Heart right ventricle (tissue), 16 donors: ENCODE measurements at regions not wholly inside any gene's neighbourhood (a gene's known extent, or its start where the extent isn't known, plus 50 kb on each side); places are given as distances from the start of the nearest gene placed in this dataset.

Experiments
- ATAC-seq, 8 donors: fragments of 200-7000 bp; cut with Tn5 transposase; one replicate each; pipeline ENCODE4 v1.9.1; 2020; ENCODE audit warnings: mild to moderate bottlenecking in 8 of 8, moderate library complexity in 8 of 8, moderate number of reproducible peaks in 1 of 8
- DNase-seq, 2 donors: peaks; one replicate each; pipeline ENCODE4 v3.0.0-alpha.2; 2020
- H3K27ac ChIP-seq, 10 donors: fragments of 200-600 bp; sonication (generic) in 2 of 10; one replicate each; pipeline versions ENCODE4 v1.5.0 to v1.8.0; 2020 to 2022; ENCODE audit warnings: mild to moderate bottlenecking in 3 of 10
- H3K27me3 ChIP-seq, 7 donors: fragments of 200-600 bp; one replicate each; pipeline ENCODE4 v1.8.0; 2021 to 2022; ENCODE audit warnings: mild to moderate bottlenecking in 2 of 7
- H3K36me3 ChIP-seq, 9 donors: fragments of 200-600 bp; sonication (generic) in 1 of 9; one replicate each; pipeline versions ENCODE4 v1.5.0 to v1.8.0; 2020 to 2022; ENCODE audit warnings: mild to moderate bottlenecking in 2 of 9
- H3K4me1 ChIP-seq, 9 donors: fragments of 200-600 bp; sonication (generic) in 1 of 9; one replicate each; pipeline versions ENCODE4 v1.5.0 to v1.8.0; 2020 to 2022; ENCODE audit warnings: mild to moderate bottlenecking in 4 of 9
- H3K4me3 ChIP-seq, 10 donors: fragments of 200-600 bp; sonication (generic) in 2 of 10; one replicate each; pipeline versions ENCODE4 v1.5.0 to v1.8.0; 2020 to 2022; ENCODE audit warnings: mild to moderate bottlenecking in 7 of 10, moderate library complexity in 2 of 10
- H3K9me3 ChIP-seq, 11 donors: fragments of 200-600 bp in 10 of 11; sonication (generic) in 2 of 11; one replicate each; pipeline versions ENCODE4 v1.5.0 to v1.8.0; 2013 to 2022; ENCODE audit warnings: mild to moderate bottlenecking in 2 of 11, control low read depth in 1 of 11, moderate library complexity in 1 of 11
- CTCF ChIP-seq, 9 donors: fragments of 200-600 bp; sonication (generic) in 2 of 9; IDR thresholded peaks; one replicate each; pipeline versions ENCODE4 v1.5.0 to v1.8.0; 2021 to 2022; ENCODE audit warnings: antibody characterized with exemption in 9 of 9, mild to moderate bottlenecking in 5 of 9, moderate library complexity in 1 of 9
- WGBS, 2 donors: extraction: QIAGEN DNeasy Blood & Tissue Kit; methylation state at CpG; one replicate each; pipeline ENCODE4 v1.1.7; 2013; ENCODE audit warnings: inconsistent platforms in 1 of 2; 5-methylcytosine and 5-hydroxymethylcytosine counted together
- intact Hi-C, 10 donors: fragments of 100-400 bp; cut with DNase I; formaldehyde crosslinking; loops; one replicate each; pipeline versions ENCODE4 v1.11.1 to v1.14.2; 2022
- donor health status: Arrhythmogenic right ventricular cardiomyopathy.
- donor health status: ischemic (EF 13 %, LVEDD 7.1; RV severe dilation, severe dysfunction).
- donor health status: healthy with polysubstance abuse.
- donor health status: DM: no; HTN: yes; CAD: no.
- donor health status: DM: no; HTN: no; CAD: no.
- donor health status: ischemic (EF 25% LVEDD 6.9; RV normal size, moderate dysfunction).
- donor health status: ischemic (EF 25% LVEDD 5.7; RV mildly dilated, moderate dysfunction).
- donor health status: healthy.
- donor health status: DM: yes; HTN: yes; CAD: no.
- donor health status: Ischemic cardiomyopathy.
- donor health status: ischemic (EF 35%, LVEDD 5.7; RV mildly dilated, moderate dysfunction).
- donor health status: nonischemic (EF 11% LVEDD 7.7; RV severe dilation, severe dysfunction).
- donor health status: DM: yes; HTN: yes; CAD: no.
- donor health status: PGD.
- donor health status: ischemic (EF 29% LVEDD 5.4; RV normal size, mild dysfunction).
- donor health status: nonischemic (EF 23%, LVEDD 6.1; RV moderate dilation, normal function).

GRCh38 chr7:45343746-45344145 is 186.2 kb downstream of the RAMP3 start:
- no peak for ATAC-seq
- Histone ChIP-seq H3K4me1 (no peaks in the 10 kb centered on the region), H3K9me3 (no peaks in the 10 kb centered on the region), H3K4me3 (no peak overlapping the region), H3K27ac (no peak overlapping the region), H3K27me3 (peaks cover 0 to 3% (median 0%) of the 10 kb centered on the region in 7 donors), H3K36me3 (no peaks in the 10 kb centered on the region)
- intact Hi-C loops: no loop called here
- 45 to 58% methylated on average over 6 of the region's 6 CpGs for WGBS, 2 donors
- DNase-seq: no peak
- no peak for TF ChIP-seq CTCF (IDR thresholded peaks at IDR 0.05)

GRCh38 chr7:45347804-45348203 is 190.2 kb downstream of the RAMP3 start:
- 60 to 65% methylated on average over 2 of the region's 2 CpGs for WGBS, 2 donors
- Histone ChIP-seq H3K36me3 (no peaks in the 10 kb centered on the region), H3K4me1 (no peaks in the 10 kb centered on the region), H3K9me3 (no peaks in the 10 kb centered on the region), H3K27ac (no peak overlapping the region), H3K4me3 (no peak overlapping the region), H3K27me3 (peaks cover 0 to 3% (median 0%) of the 10 kb centered on the region in 7 donors)
- no peak for TF ChIP-seq CTCF (IDR thresholded peaks at IDR 0.05)
- intact Hi-C loops: no loop called here
- ATAC-seq (no peak), DNase-seq (no peak)

DNA sequence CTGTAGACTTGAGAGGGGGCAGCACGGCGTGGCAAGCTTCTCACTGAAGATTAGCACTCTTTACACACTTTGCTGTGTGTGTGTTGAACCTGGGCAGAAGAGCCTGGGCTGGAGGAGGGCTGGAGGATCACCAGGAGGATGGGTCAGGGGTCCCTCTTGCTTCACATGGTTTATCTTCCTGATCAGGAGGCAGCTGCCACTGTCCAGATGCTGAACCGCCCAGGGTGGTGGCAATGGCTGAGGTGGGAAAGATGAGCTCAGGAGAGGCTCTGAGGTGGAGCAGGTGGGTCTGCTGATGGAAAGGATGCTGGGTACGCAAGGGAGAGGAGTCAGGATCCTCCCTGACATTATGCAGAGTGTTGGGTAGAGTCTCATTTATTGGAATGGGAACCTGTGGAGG is 191.5 kb downstream of the RAMP3 start:
- Histone ChIP-seq H3K4me3 (no peak overlapping the region), H3K4me1 (no peaks in the 10 kb centered on the region), H3K27ac (no peak overlapping the region), H3K27me3 (no peaks in the 10 kb centered on the region), H3K9me3 (no peaks in the 10 kb centered on the region), H3K36me3 (no peaks in the 10 kb centered on the region)
- intact Hi-C loops: no loop called here
- ATAC-seq (no peak), DNase-seq (no peak)
- TF ChIP-seq CTCF (IDR thresholded peaks at IDR 0.05): no peak
- 87 to 90% methylated on average over 4 of the region's 4 CpGs for WGBS, 2 donors

- 87 to 88% methylated on average over 3 of the region's 3 CpGs for WGBS, 2 donors
- intact Hi-C loops: no loop called here
- no peak overlapping the region for H3K4me3 ChIP-seq
- H3K36me3 ChIP-seq: no peaks in the 10 kb centered on the region
- no peak overlapping the region for H3K27ac ChIP-seq
- no peaks in the 10 kb centered on the region for H3K4me1 ChIP-seq
- H3K9me3 ChIP-seq: no peaks in the 10 kb centered on the region
- no peak for DNase-seq
- no peak for ATAC-seq
- no peaks in the 10 kb centered on the region for H3K27me3 ChIP-seq
- TF ChIP-seq CTCF (IDR thresholded peaks at IDR 0.05): no peak
Observed at GRCh38 chr7:45350896-45351295, 193.3 kb downstream of the RAMP3 start.

DNA sequence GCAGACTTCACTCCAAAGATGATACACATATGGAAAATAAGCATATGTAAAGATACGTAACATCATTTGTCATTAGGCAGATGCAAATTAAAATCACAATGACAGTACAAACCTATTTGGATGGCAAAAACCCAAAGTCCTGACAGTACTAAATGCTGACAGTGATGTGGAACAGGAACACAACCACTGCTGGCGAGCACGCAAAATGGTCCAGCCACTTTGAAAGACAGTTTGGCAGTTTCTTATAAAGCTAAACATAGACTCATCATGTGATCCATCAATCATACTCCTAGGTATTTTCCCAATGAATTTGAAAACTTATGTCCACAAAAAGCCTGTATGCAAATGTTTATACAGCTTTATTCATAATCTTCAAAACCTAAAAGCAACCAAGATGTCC is 200.7 kb downstream of the RAMP3 start:
- ATAC-seq (peak in 2 of 8 donors; percentile 61 to 79), DNase-seq (peak in 1 of 2 donors; percentile 45)
- intact Hi-C loops: no loop called here
- peaks cover 0 to 21% (median 3%) of the 10 kb centered on the region in 11 donors for H3K9me3 ChIP-seq
- no peaks in the 10 kb centered on the region for H3K27me3 ChIP-seq
- H3K4me1 ChIP-seq: no peaks in the 10 kb centered on the region
- WGBS, 2 donors: 68 to 74% methylated on average over 3 of the region's 3 CpGs
- H3K27ac ChIP-seq: no peak overlapping the region
- no peaks in the 10 kb centered on the region for H3K36me3 ChIP-seq
- no peak for TF ChIP-seq CTCF (IDR thresholded peaks at IDR 0.05)
- no peak overlapping the region for H3K4me3 ChIP-seq
